Endothelial cell of umbilical vein (primary cell): ENCODE measurements at regions not wholly inside any gene's neighbourhood (a gene's known extent, or its start where the extent isn't known, plus 50 kb on each side); places are given as distances from the start of the nearest gene placed in this dataset.

Experiments
- BruUV-seq: library from RNA; stranded (reverse); fragments of 400-500 nt; replicated peaks from 2 replicates; lab custom pipeline; 2021; lab: Mats Ljungman, UMichigan
- CTCF ChIA-PET: fragments of 300-600, 350-600 bp; sonication (Branson Sonifier 250); formaldehyde crosslinking; loops from one replicate; lab custom pipeline; 2021; ENCODE audit warnings: antibody characterized with exemption, inconsistent platforms; lab: Charles Lee
- POLR2A ChIA-PET: fragments of 300-600, 350-600 bp; sonication (Branson Sonifier 250); formaldehyde crosslinking; loops from one replicate; lab custom pipeline; 2021; ENCODE audit warnings: antibody characterized with exemption, inconsistent platforms; lab: Charles Lee
- DNase-seq: peaks from one replicate; pipeline ENCODE4 v3.0.0-alpha.2; 2011; ENCODE audit warnings: low read depth, low spot score
- FAIRE-seq: peaks from 2 replicates; lab custom pipeline; 2011; peaks lifted over from hg19 to GRCh38; lab: Jason Lieb, UNC
- H2AFZ ChIP-seq: 2 replicates; pipeline ENCODE4 v1.6.0; 2012; ENCODE audit warnings: low read depth, low read length, control low read depth, inconsistent platforms
- H3K27ac ChIP-seq: 2 replicates; pipeline ENCODE4 v1.5.1; 2011; ENCODE audit warnings: low read depth, mild to moderate bottlenecking, control low read depth, low read length, moderate library complexity; ENCODE audit not compliant: insufficient read depth
- H3K27me3 ChIP-seq, 2 experiments: 2 replicates each; pipeline versions ENCODE4 v1.6.0 to v1.6.1; 2011; ENCODE audit warnings: low read length in 2 of 2, mixed read lengths in 1 of 2; ENCODE audit not compliant: control insufficient read depth in 2 of 2, insufficient read depth in 2 of 2
- H3K36me3 ChIP-seq, 2 experiments: 2 replicates in 1 of 2; 3 replicates in 1 of 2; pipeline ENCODE4 v1.5.1; 2011; ENCODE audit warnings: low read length in 2 of 2, mild to moderate bottlenecking in 1 of 2, moderate library complexity in 1 of 2; ENCODE audit not compliant: control insufficient read depth in 2 of 2, insufficient read depth in 2 of 2; ENCODE audit errors: extremely low read depth in 1 of 2
- H3K4me1 ChIP-seq: 3 replicates; pipeline ENCODE4 v1.5.1; 2011; ENCODE audit warnings: mild to moderate bottlenecking, low read length; ENCODE audit not compliant: control insufficient read depth, insufficient read depth; ENCODE audit errors: extremely low read depth
- H3K4me2 ChIP-seq: 2 replicates; pipeline ENCODE4 v1.6.1; 2011; ENCODE audit warnings: low read length, control low read depth, mixed read lengths; ENCODE audit not compliant: insufficient read depth
- H3K4me3 ChIP-seq, 3 experiments: fragments of 200-600 bp in 1 of 3; sonication (generic), shearing (Covaris generic) in 1 of 3; replicated peaks in 1 of 3; 2 replicates each; pipeline ENCODE4 v1.5.1; 2011 to 2016; ENCODE audit warnings: control low read depth in 3 of 3, low read length in 3 of 3, mild to moderate bottlenecking in 2 of 3, inconsistent platforms in 1 of 3, low read depth in 1 of 3, moderate library complexity in 1 of 3; ENCODE audit not compliant: insufficient read depth in 1 of 3
- H3K79me2 ChIP-seq: 2 replicates; pipeline ENCODE4 v1.6.0; 2012; ENCODE audit warnings: low read length, inconsistent platforms; ENCODE audit not compliant: control insufficient read depth, insufficient read depth
- H3K9ac ChIP-seq: replicated peaks from 2 replicates; pipeline ENCODE3; 2011; ENCODE audit warnings: low read length, control low read depth; ENCODE audit not compliant: insufficient read depth; ENCODE audit errors: extremely low read depth
- H3K9me1 ChIP-seq: replicated peaks from 3 replicates; pipeline ENCODE4 v1.6.0; 2011; ENCODE audit warnings: mild to moderate bottlenecking, low read length; ENCODE audit not compliant: control insufficient read depth, insufficient read depth; ENCODE audit errors: extremely low read depth
- H3K9me3 ChIP-seq: replicated peaks from 2 replicates; pipeline ENCODE4 v1.5.1; 2012; ENCODE audit warnings: low read length, inconsistent platforms; ENCODE audit not compliant: control insufficient read depth, insufficient read depth
- H4K20me1 ChIP-seq: replicated peaks from 2 replicates; pipeline ENCODE3; 2011; ENCODE audit warnings: mild to moderate bottlenecking, low read length; ENCODE audit not compliant: control insufficient read depth, insufficient read depth; ENCODE audit errors: extremely low read depth
- CTCF ChIP-seq, 2 donors: IDR thresholded peaks; 1 replicate in 1 of 2; 2 replicates in 1 of 2; pipeline ENCODE4 v1.5.1; 2011; ENCODE audit warnings: low read length in 2 of 2, mild to moderate bottlenecking in 2 of 2, moderate library complexity in 2 of 2, control low read depth in 1 of 2, inconsistent platforms in 1 of 2, low read depth in 1 of 2; ENCODE audit not compliant: insufficient read depth in 1 of 2; ENCODE audit errors: extremely low read depth in 1 of 2
- EZH2 ChIP-seq: IDR thresholded peaks from 2 replicates; pipeline ENCODE4 v1.6.1; 2012; ENCODE audit warnings: borderline replicate concordance, low read depth, mild to moderate bottlenecking, moderate library complexity, low read length, inconsistent platforms; ENCODE audit not compliant: severe bottlenecking
- FOS ChIP-seq: IDR thresholded peaks from 2 replicates; pipeline ENCODE4 v1.6.1; 2011; ENCODE audit warnings: mild to moderate bottlenecking, low read length, moderate library complexity, borderline replicate concordance; ENCODE audit not compliant: insufficient read depth
- GATA2 ChIP-seq: IDR thresholded peaks from 2 replicates; pipeline ENCODE4 v1.7.0; 2011; ENCODE audit warnings: low read depth, mild to moderate bottlenecking, moderate library complexity, mixed read lengths, low read length; ENCODE audit not compliant: insufficient read length, insufficient read depth
- JUN ChIP-seq: IDR thresholded peaks from 2 replicates; pipeline ENCODE4 v1.6.1; 2011; ENCODE audit warnings: borderline replicate concordance, low read depth; ENCODE audit not compliant: insufficient read length, insufficient read depth
- MAX ChIP-seq: IDR thresholded peaks from 2 replicates; pipeline ENCODE4 v1.6.1; 2011; ENCODE audit not compliant: insufficient read depth, insufficient read length
- MYC ChIP-seq: IDR thresholded peaks from one replicate; pipeline ENCODE4 v1.6.1; 2011; ENCODE audit warnings: mild to moderate bottlenecking, low read depth, low read length
- POLR2A ChIP-seq: IDR thresholded peaks from 2 replicates; pipeline ENCODE4 v1.6.1; 2012; ENCODE audit warnings: low read depth, mild to moderate bottlenecking, control low read depth, low read length
- POLR2AphosphoS5 ChIP-seq: IDR thresholded peaks from 2 replicates; pipeline ENCODE4 v1.6.1; 2012; ENCODE audit warnings: low read depth, mild to moderate bottlenecking, control low read depth, low read length, moderate library complexity; ENCODE audit not compliant: insufficient read depth
- dilution Hi-C: fragments of 300-500 bp; cut with MboI; formaldehyde crosslinking; loops from one replicate; pipeline ENCODE4 v1.15.0; 2019; ENCODE audit warnings: low sequenced_read_pairs; ENCODE audit not compliant: extremely low pct_ligation_motif_present
- intact Hi-C: fragments of 100-400 bp; cut with micrococcal nuclease; formaldehyde crosslinking; loops from one replicate; pipeline ENCODE4 v1.10.0; 2022

GRCh38 chr3:194929578-194929960 lies 243.9 kb downstream of the FAM43A start:
- Histone ChIP-seq H3K27me3 (no peaks in the 10 kb centered on the region), H3K4me3 (no peak overlapping the region), H3K27ac (peak overlapping the region; percentile 68), H3K79me2 (no peaks in the 10 kb centered on the region), H3K9me1 (no peaks in the 10 kb centered on the region), H3K9me3 (no peaks in the 10 kb centered on the region), H3K4me1 (peaks cover 47% of the 10 kb centered on the region), H3K4me2 (no peak overlapping the region), H4K20me1 (no peaks in the 10 kb centered on the region), H2AFZ (no peak overlapping the region), H3K9ac (peak overlapping the region; percentile 14), H3K36me3 (no peaks in the 10 kb centered on the region)
- no peak for TF ChIP-seq EZH2
- TF ChIP-seq GATA2 = no peak
- no peak for TF ChIP-seq FOS
- TF ChIP-seq CTCF (IDR thresholded peaks at IDR 0.05; ENCODE audit: extremely low read depth in 1 of 2, insufficient read depth in 1 of 2, low read depth in 1 of 2, low read length in 2 of 2) = no peak
- no peak for TF ChIP-seq POLR2AphosphoS5
- no peak for TF ChIP-seq MYC
- no peak for TF ChIP-seq POLR2A
- TF ChIP-seq MAX = no peak
- no peak for TF ChIP-seq JUN
- ChIA-PET POLR2A (interaction anchor here (0.6 to 2.4 kb wide), 5 partner anchors 51 to 243 kb away, joined by 3 to 42 read pairs (median 5); partner anchors contain the start of gene FAM43A), CTCF (interaction anchor here (1.1 to 2.2 kb wide), 10 partner anchors 33 to 247 kb away, joined by 3 to 28 read pairs (median 8); no protein-coding TSS in a partner anchor)
- dilution Hi-C loops (no loop called here), intact Hi-C loops (no loop called here)
- DNase-seq (peak; percentile 10), FAIRE-seq (no peak)
- BruUV-seq = no TSS peak
